Retinal pigment epithelial cell (primary cell): ENCODE measurements at regions not wholly inside any gene's neighbourhood (a gene's known extent, or its start where the extent isn't known, plus 50 kb on each side); places are given as distances from the start of the nearest gene placed in this dataset.

Experiments
- DNase-seq: peaks from one replicate; pipeline ENCODE4 v3.0.0-alpha.2; 2010; ENCODE audit warnings: low read depth
- H3K4me3 ChIP-seq: 2 replicates; pipeline ENCODE4 v1.5.1; 2011; ENCODE audit warnings: mild to moderate bottlenecking, low read length, control low read depth, moderate library complexity
- CTCF ChIP-seq: conservative IDR thresholded peaks from 2 replicates; pipeline ENCODE4 v1.5.1; 2011; ENCODE audit warnings: low read depth, low read length, control low read depth, inconsistent platforms

GRCh38 chr4:133584714-133585113 is 435.6 kb downstream of the PCDH10 start:
- no peak overlapping the region for H3K4me3 ChIP-seq
- DNase-seq, result no peak
- no peak for TF ChIP-seq CTCF

- peak; percentile 7 for DNase-seq
- no peak overlapping the region for H3K4me3 ChIP-seq
- TF ChIP-seq CTCF, result no peak
Measured at GRCh38 chr4:133581996-133582619, 433.0 kb downstream of the PCDH10 start.

- no peak for DNase-seq
- TF ChIP-seq CTCF, result no peak
- H3K4me3 ChIP-seq, result no peak overlapping the region
Measured at GRCh38 chr4:133574248-133574647, 425.2 kb downstream of the PCDH10 start.

- no peak overlapping the region for H3K4me3 ChIP-seq
- DNase-seq, result peak; percentile 77
- no peak for TF ChIP-seq CTCF
Measured at GRCh38 chr4:133565379-133565778, 416.3 kb downstream of the PCDH10 start.

- no peak for TF ChIP-seq CTCF
- no peak overlapping the region for H3K4me3 ChIP-seq
- no peak for DNase-seq
Measured at GRCh38 chr4:133559987-133560386, 410.9 kb downstream of the PCDH10 start.

GRCh38 chr4:133555671-133556070 is 406.6 kb downstream of the PCDH10 start:
- no peak for DNase-seq
- H3K4me3 ChIP-seq, result no peak overlapping the region
- TF ChIP-seq CTCF, result no peak

GRCh38 chr4:133550436-133550835 is 401.3 kb downstream of the PCDH10 start:
- no peak for DNase-seq
- H3K4me3 ChIP-seq, result no peak overlapping the region
- TF ChIP-seq CTCF, result no peak
